GM21381 (cell line): ENCODE measurements at regions not wholly inside any gene's neighbourhood (a gene's known extent, or its start where the extent isn't known, plus 50 kb on each side); places are given as distances from the start of the nearest gene placed in this dataset.

ENCODE experiments used
- ATAC-seq: cut with Tn5 transposase; IDR thresholded peaks from one replicate; pipeline ENCODE4 v1.9.1; 2021; ENCODE audit warnings: mild to moderate bottlenecking, moderate library complexity; ENCODE audit not compliant: unreplicated experiment

DNA sequence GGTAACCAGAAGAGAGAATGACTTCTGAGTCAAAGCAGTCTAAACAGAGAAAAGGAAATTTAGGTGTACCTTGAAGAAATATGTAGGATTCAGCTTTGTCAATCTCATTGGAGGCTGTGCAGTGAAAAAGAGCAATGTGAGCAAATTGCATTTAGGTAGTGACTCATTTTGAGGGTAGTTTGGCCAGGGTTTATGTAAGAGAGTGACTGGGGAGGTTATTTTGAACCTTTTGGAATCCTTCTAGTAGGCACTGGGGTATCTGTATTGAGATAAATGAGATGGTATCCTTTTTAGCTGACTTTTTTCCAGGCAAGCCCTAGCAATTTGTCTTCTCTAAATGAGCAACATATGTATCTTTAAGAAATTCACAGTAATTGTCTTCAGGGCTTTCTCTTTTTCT, 95.9 kb downstream of the DISP1 start:
- no peak for ATAC-seq

DNA sequence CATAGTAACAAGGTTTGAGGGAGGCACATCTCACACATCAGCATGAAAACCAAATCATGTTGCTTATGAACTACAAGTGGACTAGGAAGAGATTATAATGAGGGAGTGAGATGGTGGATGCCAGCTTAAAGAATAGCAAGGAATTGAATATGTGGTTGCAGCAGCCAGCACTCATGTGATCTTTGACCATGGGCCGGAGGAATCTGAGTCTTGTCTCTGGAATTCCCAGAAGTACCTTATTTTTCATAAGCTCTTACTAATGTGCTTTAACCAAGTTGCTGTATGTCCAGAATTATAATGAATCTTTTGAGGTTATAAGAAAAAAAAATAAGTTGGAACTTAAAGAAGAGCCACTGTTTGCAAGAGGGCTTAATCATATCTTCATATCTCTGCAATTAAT, 97.0 kb downstream of the DISP1 start:
- ATAC-seq: no peak

DNA sequence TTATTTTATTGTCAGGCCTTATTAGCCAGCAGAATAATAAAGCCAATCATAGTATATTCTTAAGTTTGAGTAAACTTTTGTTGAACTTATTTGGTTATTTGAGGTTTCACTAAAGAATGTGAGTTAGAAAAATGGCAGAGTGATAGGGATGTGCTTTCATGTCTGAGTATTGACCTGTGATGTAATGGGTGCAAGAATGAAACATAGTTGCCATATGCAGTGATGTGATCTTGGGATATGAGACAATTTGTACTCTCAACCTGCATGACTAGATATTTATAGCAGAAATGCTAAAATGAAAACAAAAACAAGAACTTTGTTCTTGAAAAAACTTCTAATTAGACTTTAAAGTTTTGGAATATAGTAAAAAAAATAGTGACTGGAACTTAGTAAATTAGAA, 97.9 kb downstream of the DISP1 start:
- no peak for ATAC-seq

DNA sequence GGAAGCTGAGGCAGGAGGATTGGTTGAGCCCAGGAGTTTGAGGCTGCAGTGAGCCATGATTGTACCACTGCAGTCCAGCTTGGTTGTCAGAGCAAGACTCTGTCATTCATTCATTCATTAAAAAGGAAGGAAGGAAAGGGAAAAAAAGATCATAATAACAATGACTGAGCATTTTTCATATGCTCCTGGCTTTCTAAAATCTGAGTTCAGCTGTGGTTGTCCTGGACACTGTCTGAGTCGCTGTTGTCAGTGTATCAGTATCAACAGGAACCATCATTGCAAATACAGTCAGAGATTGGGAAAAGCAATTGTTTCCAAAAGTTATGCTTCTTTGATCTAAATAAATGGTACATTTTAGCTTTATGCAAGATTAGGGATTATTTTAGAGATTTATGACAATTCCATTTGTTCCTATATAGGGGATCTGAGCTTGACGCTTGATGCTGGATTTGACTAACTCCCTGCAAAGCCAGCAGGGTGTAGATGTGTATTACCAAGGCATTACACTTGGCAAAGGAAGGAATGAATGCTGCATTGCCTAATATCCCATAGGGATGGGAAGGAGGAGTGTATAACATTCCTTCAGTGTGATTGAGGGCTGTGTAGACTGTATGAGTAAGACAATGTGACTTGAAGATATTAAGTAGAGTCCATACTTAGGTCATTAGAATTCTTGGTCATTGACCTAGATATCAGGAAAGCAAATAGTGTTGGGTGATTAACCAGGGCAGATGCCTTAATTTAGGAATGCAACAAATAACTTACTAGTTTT, 100.2 kb downstream of the DISP1 start:
- no peak for ATAC-seq

DNA sequence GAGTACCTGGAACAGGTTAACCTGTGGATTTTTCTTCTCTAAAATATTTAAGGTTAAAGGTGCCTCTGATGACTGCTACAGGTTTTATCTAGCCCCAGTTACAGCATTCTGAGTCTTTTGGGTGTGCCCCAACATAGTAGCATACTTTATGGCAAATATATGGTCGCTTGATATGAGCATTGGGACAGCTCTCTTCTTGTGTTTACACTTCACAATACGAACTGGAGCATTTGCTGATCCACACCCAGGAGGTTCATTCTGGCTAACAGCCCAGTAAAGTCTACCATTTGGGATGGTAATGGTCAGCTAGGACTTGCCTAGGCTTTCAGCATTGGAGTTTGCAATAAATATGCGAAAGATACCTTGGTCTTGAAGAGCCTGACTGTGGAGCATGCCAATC, 101.3 kb downstream of the DISP1 start:
- ATAC-seq: no peak

DNA sequence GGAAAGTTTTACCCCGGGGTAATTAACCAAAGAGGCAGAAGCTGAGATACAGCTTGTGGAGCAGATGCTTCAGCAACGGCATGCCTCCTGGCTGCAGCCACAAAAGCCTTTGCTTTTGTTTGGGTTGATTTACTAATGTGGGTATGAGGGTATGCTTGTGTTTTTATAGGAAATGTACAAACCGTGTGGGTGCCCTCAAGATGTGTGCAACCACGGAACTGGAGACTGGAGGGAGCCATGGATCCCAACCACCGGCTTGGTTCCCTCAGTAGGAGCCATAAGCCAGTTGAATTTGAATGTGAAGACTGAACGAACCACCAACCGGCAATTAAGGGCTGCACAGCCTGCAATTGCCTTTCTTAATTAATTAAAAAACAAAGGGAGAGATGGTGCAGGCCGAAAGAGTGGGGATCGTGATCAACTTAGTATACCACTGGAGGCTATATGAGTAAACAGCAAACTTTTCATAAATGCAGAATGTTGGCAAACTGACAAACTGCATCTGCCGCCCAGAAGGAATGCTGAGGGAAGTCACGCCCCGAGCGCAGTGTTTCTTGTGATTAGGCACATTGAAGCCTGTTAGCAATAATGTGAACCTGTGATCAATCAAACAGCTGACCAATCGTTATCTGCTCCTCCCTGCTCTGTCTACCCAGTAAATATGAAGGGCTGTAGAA, 104.1 kb downstream of the DISP1 start:
- no peak for ATAC-seq

DNA sequence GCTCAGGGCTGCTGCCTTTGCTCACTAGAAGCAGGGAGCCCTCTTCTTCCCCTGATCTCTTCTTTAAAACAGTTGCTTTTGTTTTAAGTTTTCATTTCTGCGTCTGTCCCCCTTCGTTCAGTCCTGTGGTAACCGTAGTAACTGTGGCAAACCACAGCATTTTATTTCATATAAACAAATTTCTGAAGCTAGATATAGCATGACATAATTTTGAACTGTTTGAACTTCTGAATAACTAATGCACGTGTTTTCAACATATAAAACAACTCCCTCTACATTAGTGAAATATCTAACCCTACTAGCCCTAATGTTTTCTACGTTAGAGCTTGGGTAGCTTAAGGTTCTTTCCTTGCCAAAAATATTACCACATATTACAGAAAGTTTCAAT, 104.6 kb downstream of the DISP1 start:
- no peak for ATAC-seq

DNA sequence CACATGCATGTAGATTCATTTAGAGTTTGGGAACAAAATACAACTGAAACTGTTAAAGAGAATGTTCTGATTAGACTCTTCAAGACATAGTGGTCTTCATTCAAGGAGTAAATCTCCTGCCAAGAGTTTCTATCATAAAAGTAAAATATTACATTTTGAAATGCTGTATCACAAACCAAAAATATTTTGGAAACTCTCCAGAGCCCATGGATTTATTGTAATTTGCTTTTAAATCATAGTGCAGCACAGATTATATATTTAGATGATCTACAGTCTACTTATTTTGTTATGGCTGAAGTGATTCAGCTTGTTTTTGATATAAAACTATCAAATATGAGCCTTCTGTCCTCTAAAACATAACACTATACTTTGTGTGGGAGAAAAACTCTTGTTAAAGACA, 105.3 kb downstream of the DISP1 start:
- no peak for ATAC-seq

DNA sequence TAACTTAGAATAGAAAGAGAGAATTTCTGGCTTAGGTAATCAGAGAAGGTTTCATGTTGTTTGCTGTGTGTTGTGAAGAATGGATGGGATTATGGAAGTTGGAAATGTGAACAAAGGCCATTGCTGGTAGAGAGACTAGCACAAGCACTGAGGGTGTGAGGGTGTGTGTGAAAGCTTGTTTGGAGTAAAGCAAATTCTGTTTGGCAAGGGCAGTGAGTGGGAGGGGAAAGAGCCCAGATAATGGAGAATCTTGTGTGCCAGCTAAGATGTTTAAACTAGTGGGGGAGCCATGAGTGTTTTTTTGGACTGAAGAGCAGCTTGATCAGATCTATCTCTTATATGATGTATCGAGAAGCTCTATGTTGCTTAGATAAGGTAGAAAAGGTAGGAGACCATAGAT, 107.1 kb downstream of the DISP1 start:
- no peak for ATAC-seq

DNA sequence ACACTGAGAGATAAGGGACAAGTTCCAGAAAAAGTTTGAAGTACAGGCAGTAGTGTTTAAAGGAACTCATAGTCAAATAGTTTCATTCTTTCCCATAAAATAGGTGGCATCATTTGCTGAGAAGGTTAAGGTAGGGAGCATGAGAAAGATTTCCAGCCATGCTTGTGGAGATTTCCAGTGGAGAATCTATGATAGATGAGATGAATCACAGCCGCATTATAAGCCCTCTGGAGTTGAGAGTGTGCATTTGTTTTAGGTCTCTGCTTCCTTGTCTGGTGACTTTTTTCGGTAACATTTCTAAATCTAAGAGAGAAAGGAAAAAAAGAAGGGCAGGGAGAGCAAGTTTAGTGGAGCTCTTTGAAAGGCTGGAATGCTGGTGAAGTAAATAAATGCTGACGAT, 108.7 kb downstream of the DISP1 start:
- ATAC-seq: no peak

DNA sequence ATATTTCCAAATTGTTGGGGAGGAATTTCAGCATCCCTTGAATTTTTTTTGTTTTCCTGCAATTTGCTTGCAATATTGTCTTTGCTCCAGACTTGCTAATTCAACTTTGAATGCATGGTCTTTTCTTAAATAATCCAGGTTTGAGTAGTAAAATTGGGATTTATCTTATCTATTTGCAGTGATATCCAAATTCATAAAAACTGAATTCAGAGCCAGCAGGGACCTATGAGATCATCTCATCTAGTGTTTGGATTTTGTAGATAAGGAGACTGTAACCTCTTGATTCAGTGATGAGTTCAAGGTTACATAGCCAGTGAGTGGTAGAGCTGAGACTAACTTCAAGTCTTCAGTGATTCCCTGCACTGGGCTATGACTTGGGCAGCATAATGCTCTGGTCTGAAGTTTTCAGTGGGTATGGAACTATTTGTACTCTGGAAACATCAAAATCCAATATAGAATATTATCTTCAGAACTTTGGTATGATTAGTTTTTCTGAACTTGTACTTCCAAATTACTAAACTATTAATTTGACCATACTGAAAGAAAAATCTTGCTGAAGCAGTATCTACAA, 109.4 kb downstream of the DISP1 start:
- no peak for ATAC-seq

DNA sequence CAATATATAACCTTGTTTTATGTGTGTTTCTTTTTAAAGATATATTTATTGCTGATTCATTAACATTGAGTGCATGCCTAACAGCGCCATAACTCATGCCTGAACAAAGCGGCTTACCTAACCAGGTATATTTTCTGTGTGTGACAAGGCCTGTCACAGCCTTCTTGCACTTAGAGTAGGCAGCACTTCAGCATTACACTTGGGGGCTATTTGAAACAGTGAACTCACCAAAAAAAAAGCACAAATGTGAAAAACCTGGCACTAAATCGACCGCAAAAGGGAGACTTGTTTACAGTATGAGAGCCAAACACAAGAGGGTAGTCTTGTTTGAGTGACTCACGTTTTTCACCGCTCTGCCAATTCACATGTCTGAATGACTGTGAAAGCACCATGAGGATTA, 111.7 kb downstream of the DISP1 start:
- no peak for ATAC-seq

DNA sequence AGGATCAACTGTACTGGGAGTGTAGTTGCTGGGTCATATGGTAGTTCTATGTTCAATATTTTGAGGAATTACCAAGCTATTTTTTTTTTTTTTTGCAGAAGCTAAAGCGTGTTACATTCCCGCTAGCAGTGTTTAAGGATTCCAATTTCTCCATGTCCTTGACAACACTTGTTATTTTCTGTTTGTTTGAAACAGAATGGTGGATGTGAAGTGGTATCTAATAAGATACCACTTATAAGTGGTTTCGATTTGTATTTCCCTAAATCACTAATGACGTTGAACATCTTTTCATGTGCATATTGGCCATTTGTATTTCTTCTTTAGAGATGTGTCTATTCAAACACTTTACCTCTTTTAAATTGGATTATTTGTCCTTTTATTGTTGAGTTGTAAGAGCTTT, 112.2 kb downstream of the DISP1 start:
- no peak for ATAC-seq

DNA sequence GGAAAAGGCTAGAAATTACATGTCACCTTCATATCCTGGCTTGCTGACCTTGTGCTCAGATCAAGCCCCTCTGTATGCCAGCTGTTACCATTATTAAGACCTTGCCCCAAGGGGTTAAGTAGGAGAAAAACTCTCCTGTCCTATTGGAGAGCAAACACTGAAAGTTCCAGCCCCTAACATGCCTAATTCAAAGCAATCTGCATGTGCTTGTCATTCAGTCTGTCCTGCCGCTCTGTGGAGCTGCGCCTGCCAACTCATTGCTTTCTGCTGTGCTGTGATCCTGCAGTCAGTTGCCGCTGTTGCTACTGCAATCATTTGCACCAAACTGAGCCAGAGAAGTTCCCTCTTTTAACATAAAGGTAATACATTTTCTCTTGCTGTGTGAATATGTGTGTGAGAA, 113.4 kb downstream of the DISP1 start:
- ATAC-seq: no peak

DNA sequence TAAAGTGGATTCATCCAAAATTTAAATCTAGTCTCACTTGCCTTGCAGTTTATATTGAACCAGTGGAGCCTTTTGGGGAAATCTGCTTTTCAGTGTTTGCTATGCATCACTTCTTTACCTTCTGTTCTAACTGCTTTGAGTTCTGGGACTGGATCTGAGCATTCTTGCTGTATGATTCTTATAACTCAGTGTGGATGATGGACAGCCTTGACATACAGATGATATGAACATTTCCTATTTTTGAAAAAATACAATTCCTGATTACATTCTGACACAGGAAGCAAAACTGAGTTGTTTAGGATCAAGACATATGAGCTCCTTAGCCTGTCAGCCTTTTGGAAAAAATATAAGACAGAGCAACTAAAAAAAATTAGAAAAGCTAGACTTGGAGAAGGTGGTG, 115.2 kb downstream of the DISP1 start:
- ATAC-seq: no peak

DNA sequence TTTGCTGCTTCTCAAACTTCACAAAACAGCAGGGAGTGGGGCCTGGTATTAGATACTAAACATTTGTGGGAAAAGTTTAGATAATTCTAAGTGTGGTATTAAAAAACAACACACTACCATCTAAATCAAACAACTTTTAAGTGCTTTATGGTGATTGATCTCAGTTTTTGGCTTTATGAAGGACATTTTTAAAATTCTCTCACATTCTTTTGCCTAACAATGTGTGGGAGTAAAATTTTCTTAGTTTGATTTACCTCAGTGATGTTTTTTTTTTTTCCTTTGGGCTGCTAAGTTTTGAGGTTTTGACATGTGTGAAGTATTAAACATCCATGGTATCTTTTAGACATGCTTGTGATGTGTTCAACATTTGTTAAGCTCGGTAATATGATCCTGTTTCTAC, 116.2 kb downstream of the DISP1 start:
- ATAC-seq: no peak

DNA sequence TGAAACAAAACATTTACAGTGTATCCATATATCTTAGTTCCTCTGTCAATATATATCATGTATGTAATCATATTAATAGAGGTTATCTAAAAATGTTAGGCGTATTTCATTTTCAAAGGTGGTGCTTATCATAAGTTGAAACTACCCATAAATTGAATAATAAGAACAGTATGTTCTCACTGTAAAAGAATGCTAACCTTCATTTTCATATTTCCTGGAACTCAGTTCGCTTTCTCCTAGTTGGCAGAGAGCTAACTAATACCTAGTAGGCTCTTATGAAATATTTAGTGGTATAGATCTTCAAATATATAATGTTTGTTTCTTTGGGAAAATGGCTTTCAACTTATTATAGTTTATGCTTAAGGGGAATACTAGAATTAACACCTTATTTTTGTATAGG, 118.4 kb downstream of the DISP1 start:
- no peak for ATAC-seq

DNA sequence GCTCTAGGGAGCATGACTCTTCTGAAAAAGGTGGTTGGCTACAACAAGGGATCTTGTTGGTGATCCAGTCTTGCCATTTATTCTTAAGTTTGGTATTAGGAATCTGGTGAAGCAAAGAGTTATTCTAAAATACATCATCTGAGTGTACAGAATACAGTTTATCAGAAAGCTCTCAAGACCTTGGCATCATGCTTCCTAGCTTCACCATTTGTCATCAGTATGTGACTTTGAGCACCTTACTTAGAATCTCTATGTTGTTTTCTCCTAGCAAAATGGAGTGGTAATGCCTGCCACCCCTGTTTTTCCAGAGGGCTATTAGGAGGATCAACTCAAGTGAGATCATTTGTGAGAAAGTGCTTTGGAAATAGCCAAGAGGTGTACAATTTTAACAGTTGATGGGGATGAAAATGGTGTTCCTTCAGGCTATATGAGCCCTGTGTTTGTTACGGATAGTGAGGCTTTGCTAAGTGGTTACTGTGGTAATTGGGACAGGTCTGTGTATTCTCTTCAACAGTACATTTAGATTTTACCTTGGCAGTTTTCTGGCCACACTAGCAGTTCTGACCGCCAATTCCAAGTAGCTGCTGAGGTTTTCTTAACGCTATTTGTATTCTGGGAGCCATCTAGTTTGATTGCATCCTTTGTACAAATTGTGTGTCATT, 120.5 kb downstream of the DISP1 start:
- ATAC-seq: no peak

DNA sequence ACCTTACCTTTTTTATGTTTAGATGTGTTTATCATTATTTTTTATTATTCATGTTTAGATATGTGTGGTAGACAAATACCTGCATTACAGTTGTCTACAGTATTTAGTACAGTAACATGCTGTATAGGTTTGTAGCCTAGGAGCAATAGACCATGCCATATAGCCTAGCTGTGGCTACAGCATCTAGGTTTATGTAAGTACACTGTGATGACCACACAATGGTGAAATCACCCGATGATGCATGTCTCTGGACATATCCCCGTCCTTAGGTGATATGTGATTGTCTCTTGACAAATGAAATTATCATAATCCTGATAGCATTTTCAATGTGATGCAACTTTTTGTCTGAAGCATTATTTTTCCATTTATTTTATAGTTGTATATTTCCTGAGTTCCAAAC, 121.2 kb downstream of the DISP1 start:
- no peak for ATAC-seq

DNA sequence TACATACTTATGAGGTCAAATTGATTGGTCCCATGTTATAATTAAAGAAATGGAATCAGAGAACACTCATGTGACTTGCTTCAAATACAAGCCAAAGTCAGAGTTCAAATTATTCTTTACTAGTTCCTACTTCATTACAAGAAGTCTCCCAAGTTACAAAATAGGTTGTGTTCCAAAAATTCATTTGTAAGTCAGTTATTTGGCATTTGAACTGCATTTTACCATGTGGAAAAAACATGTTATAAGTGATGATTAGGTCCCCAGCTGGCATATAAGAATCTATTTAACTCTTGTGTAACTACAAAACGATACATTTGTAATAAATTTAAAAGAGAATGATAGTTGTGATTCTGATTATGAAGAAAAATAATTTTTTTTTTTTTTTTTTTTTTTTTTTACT, 124.1 kb downstream of the DISP1 start:
- no peak for ATAC-seq

DNA sequence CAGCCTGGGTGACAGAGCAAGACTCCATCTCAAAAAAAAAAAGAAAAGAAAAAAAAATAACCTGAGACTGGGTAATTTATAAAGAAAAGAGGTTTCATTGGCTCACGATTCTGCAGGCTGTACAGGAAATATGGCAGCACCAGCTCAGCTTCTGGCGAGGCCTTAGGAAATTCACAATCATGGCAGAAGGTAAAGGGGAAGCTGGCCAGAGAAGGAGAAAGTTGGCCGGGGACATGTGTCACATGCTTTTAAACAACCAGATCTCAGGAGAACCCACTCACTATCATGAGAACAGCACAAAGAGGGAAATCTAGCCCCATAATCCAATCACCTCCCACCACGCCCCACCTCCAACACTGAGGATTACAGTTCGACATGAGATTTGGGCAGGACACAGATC, 125.3 kb downstream of the DISP1 start:
- ATAC-seq: no peak

DNA sequence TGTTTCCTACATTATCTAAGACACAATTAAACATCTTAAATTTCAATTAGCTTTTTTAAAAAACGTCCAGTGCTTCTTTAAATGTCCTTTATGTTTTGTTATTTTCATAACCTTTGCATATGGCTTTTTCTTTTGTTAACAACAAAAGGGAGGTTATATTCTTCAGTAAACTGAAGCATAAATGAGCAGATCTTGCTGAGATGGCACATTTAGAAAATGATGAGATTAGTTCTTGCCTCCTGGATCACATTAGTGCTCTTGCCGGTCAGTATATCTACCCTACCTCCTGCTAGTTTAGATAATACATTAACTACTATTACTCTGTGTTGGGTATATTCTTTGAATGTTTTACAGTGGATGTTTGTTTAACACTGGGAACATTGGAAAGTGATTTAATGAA, 126.1 kb downstream of the DISP1 start:
- ATAC-seq: no peak
